Mesenchymal stem cell (in vitro differentiated cells and primary cell): ENCODE measurements at regions not wholly inside any gene's neighbourhood (a gene's known extent, or its start where the extent isn't known, plus 50 kb on each side); places are given as distances from the start of the nearest gene placed in this dataset.
"Not testable (repeated sequence)": the region's sequence is repeated elsewhere in the genome, so short reads cannot be mapped to it uniquely, and the experiment has no call there.

Source experiments
- DNase-seq: peaks from one replicate; pipeline ENCODE4 v3.0.0-alpha.2; 2013
- H2AFZ ChIP-seq: one replicate; pipeline ENCODE4 v1.6.1; 2013; ENCODE audit warnings: low read depth, mild to moderate bottlenecking, control low read depth, inconsistent platforms, low read length, moderate library complexity
- H2AK5ac ChIP-seq: 2 replicates; pipeline ENCODE4 v1.6.1; 2013; ENCODE audit warnings: low read length, moderate library complexity, mild to moderate bottlenecking, inconsistent platforms; ENCODE audit not compliant: severe bottlenecking
- H2BK120ac ChIP-seq: one replicate; pipeline ENCODE4 v1.6.1; 2013; ENCODE audit warnings: low read depth, mild to moderate bottlenecking, inconsistent platforms, low read length, moderate library complexity
- H2BK12ac ChIP-seq, 2 experiments: one replicate each; pipeline ENCODE4 v1.6.1; 2013; ENCODE audit warnings: inconsistent platforms in 2 of 2, low read length in 2 of 2, mild to moderate bottlenecking in 2 of 2, moderate library complexity in 2 of 2, control low read depth in 1 of 2
- H2BK15ac ChIP-seq: one replicate; pipeline ENCODE4 v1.6.1; 2013; ENCODE audit warnings: mild to moderate bottlenecking, low read depth, inconsistent platforms; ENCODE audit not compliant: poor library complexity, severe bottlenecking
- H2BK5ac ChIP-seq: 2 replicates; pipeline ENCODE4 v1.6.1; 2013; ENCODE audit warnings: low read depth, mild to moderate bottlenecking, low read length, control low read depth, inconsistent platforms; ENCODE audit not compliant: poor library complexity, severe bottlenecking
- H3K14ac ChIP-seq, 2 experiments: one replicate each; pipeline ENCODE4 v1.6.1; 2013; ENCODE audit warnings: inconsistent platforms in 2 of 2, low read length in 2 of 2, control low read depth in 1 of 2, mild to moderate bottlenecking in 1 of 2, moderate library complexity in 1 of 2
- H3K18ac ChIP-seq, 2 experiments: one replicate each; pipeline ENCODE4 v1.6.1; 2013; ENCODE audit warnings: inconsistent platforms in 2 of 2, low read length in 2 of 2, control low read depth in 1 of 2, low read depth in 1 of 2, mild to moderate bottlenecking in 1 of 2
- H3K23ac ChIP-seq, 2 experiments: one replicate each; pipeline ENCODE4 v1.6.1; 2013; ENCODE audit warnings: inconsistent platforms in 2 of 2, low read length in 2 of 2, mild to moderate bottlenecking in 2 of 2, moderate library complexity in 2 of 2, control low read depth in 1 of 2
- H3K27ac ChIP-seq: 2 replicates; pipeline ENCODE4 v1.5.1; 2013; ENCODE audit warnings: mild to moderate bottlenecking, moderate library complexity, low read length, control low read depth, inconsistent platforms; ENCODE audit not compliant: poor library complexity, severe bottlenecking
- H3K27me3 ChIP-seq, 2 experiments: 2 replicates each; pipeline versions ENCODE4 v1.6.1 to v1.7.0; 2013; ENCODE audit warnings: low read length in 2 of 2, mild to moderate bottlenecking in 2 of 2, moderate library complexity in 2 of 2, control low read depth in 1 of 2, inconsistent platforms in 1 of 2; ENCODE audit not compliant: control insufficient read depth in 1 of 2, insufficient read depth in 1 of 2
- H3K36me3 ChIP-seq, 2 experiments: 2 replicates each; pipeline versions ENCODE4 v1.6.1 to v1.7.0; 2013; ENCODE audit warnings: low read length in 2 of 2, control low read depth in 1 of 2, inconsistent platforms in 1 of 2, low read depth in 1 of 2, mild to moderate bottlenecking in 1 of 2; ENCODE audit not compliant: insufficient read depth in 2 of 2, control insufficient read depth in 1 of 2
- H3K4ac ChIP-seq, 2 experiments: one replicate each; pipeline ENCODE4 v1.6.1; 2013; ENCODE audit warnings: inconsistent platforms in 2 of 2, low read length in 2 of 2, mild to moderate bottlenecking in 2 of 2, moderate library complexity in 2 of 2, control low read depth in 1 of 2, low read depth in 1 of 2
- H3K4me1 ChIP-seq: 2 replicates; pipeline ENCODE4 v1.6.1; 2013; ENCODE audit warnings: low read depth, low read length, control low read depth; ENCODE audit not compliant: control insufficient read depth, insufficient read depth
- H3K4me2 ChIP-seq: 2 replicates; pipeline ENCODE4 v1.6.1; 2013; ENCODE audit warnings: low read length, mild to moderate bottlenecking, inconsistent platforms; ENCODE audit not compliant: poor library complexity, severe bottlenecking
- H3K4me3 ChIP-seq, 2 experiments: 2 replicates each; pipeline versions ENCODE4 v1.5.1 to v1.7.0; 2013; ENCODE audit warnings: low read length in 2 of 2, mild to moderate bottlenecking in 2 of 2, control low read depth in 1 of 2, low read depth in 1 of 2; ENCODE audit not compliant: insufficient read depth in 1 of 2
- H3K79me1 ChIP-seq: replicated peaks from 2 replicates; pipeline ENCODE4 v1.6.1; 2013; ENCODE audit warnings: mild to moderate bottlenecking, control low read depth, low read length, inconsistent platforms; ENCODE audit not compliant: poor library complexity, severe bottlenecking
- H3K9ac ChIP-seq: 2 replicates; pipeline ENCODE4 v1.7.0; 2013; ENCODE audit warnings: mild to moderate bottlenecking, low read length, moderate library complexity
- H3K9me3 ChIP-seq: 2 replicates; pipeline ENCODE4 v1.7.0; 2013; ENCODE audit warnings: mild to moderate bottlenecking, low read length; ENCODE audit not compliant: control insufficient read depth
- H4K8ac ChIP-seq: one replicate; pipeline ENCODE4 v1.6.1; 2013; ENCODE audit warnings: inconsistent platforms, mild to moderate bottlenecking, low read length, moderate library complexity
- H4K91ac ChIP-seq: one replicate; pipeline ENCODE4 v1.6.1; 2013; ENCODE audit warnings: mild to moderate bottlenecking, low read length, inconsistent platforms
- WGBS: methylation state at CpG from one replicate; pipeline ENCODE4 v1.1.7; 2013; ENCODE audit warnings: mixed read lengths; 5-methylcytosine and 5-hydroxymethylcytosine counted together

DNA sequence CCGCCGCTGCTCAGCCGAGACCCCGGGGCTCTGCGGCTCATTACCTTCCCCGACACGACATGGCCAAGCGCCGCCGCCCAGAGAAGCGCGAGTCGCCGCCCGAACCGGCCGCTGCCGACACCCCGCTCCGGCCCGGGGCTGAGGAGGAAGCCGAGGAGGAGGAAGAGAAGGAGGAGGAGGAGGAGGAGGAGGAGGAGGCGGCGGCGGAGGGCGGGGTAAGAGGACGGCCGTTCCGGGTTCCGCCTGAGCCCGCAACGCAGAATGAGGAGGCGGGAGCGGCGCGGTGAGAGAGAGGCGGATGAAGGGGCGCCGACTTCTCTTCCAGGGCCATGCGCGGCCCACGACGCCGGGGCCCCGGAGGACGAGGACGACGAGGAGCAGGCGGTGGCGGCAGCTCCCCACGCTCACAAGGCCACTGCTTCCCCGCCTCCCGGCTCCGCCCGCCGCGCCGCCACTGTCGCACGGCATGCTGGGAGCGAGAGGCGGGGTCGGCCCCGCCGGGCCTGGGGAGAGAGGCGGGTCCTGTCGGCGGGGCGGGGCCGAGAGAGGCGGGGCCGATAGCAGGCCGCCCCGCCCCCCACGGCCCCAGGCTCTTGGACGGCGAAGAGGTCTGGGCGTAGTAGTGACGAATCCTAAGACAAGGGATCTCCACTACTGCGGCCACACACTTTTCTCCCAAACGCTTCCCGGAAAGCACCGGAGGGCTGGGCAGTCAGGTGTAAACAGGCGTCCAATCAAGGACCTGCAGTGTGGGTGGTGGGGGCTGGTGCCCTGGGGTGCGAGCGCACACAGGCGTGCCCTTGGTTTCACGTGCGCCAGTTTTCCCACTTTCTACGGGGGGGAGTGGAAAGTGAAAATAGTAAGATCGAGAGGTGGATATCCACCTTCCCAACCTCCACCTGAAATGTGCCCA is 67.9 kb upstream of the SPN start:
- H3K4ac ChIP-seq: peak overlapping the region in 1 of 2 experiments; percentile 75
- H2AK5ac ChIP-seq, H3K79me1 ChIP-seq, H3K36me3 ChIP-seq, H3K27me3 ChIP-seq, H2BK15ac ChIP-seq, H3K9me3 ChIP-seq, H3K4me1 ChIP-seq, H3K23ac ChIP-seq: not testable (repeated sequence)
- H4K8ac ChIP-seq: peak overlapping the region; percentile 91
- peak overlapping the region; percentile 97 to 99 for H3K18ac ChIP-seq
- H2BK120ac ChIP-seq: peak overlapping the region; percentile 85
- peak overlapping the region; percentile 69 for H3K27ac ChIP-seq
- H4K91ac ChIP-seq: peak overlapping the region; percentile 97
- H3K14ac ChIP-seq: peak overlapping the region in 1 of 2 experiments; percentile 97
- H2BK12ac ChIP-seq: peak overlapping the region; percentile 83 to 89
- H2AFZ ChIP-seq: peak overlapping the region; percentile 88
- H3K4me3 ChIP-seq: peak overlapping the region; percentile 78 to 90
- H3K9ac ChIP-seq: peak overlapping the region; percentile 83
- under 1% methylated on average over 49 of the region's 91 CpGs for WGBS
- peak overlapping the region; percentile 72 for H3K4me2 ChIP-seq
- peak; percentile 94 for DNase-seq
- H2BK5ac ChIP-seq: peak overlapping the region; percentile 94

DNA sequence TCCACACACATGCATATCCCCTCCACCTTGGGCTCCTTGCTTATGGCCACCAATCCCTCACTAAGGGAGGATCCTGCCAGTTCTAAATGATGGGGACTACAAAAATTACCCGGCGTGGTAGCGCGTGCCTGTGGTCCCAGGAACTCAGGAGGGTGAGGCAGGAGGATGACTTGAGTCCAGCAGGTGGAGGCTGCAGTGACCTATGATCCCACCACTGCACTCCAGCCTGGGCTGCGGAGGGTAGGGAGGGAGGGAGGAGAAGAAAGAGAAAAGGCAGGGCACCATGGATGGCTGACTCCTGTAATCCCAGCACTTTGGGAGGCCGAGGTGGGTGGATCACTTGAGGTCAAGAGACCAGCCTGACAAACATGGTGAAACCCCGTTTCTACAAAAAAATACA is 66.0 kb upstream of the SPN start:
- H2BK15ac ChIP-seq, H3K14ac ChIP-seq, H3K79me1 ChIP-seq, H2BK120ac ChIP-seq, H3K9ac ChIP-seq, H3K27me3 ChIP-seq, H3K36me3 ChIP-seq, H4K91ac ChIP-seq, H3K9me3 ChIP-seq, H2AK5ac ChIP-seq, H2BK5ac ChIP-seq, H3K18ac ChIP-seq, H2BK12ac ChIP-seq, DNase-seq, H3K27ac ChIP-seq, H3K4me2 ChIP-seq, H4K8ac ChIP-seq, H2AFZ ChIP-seq, H3K4me3 ChIP-seq, H3K4ac ChIP-seq, H3K23ac ChIP-seq: not testable (repeated sequence)
- peaks cover 19% of the 10 kb centered on the region for H3K4me1 ChIP-seq
- 95% methylated on average over 7 of the region's 7 CpGs for WGBS

DNA sequence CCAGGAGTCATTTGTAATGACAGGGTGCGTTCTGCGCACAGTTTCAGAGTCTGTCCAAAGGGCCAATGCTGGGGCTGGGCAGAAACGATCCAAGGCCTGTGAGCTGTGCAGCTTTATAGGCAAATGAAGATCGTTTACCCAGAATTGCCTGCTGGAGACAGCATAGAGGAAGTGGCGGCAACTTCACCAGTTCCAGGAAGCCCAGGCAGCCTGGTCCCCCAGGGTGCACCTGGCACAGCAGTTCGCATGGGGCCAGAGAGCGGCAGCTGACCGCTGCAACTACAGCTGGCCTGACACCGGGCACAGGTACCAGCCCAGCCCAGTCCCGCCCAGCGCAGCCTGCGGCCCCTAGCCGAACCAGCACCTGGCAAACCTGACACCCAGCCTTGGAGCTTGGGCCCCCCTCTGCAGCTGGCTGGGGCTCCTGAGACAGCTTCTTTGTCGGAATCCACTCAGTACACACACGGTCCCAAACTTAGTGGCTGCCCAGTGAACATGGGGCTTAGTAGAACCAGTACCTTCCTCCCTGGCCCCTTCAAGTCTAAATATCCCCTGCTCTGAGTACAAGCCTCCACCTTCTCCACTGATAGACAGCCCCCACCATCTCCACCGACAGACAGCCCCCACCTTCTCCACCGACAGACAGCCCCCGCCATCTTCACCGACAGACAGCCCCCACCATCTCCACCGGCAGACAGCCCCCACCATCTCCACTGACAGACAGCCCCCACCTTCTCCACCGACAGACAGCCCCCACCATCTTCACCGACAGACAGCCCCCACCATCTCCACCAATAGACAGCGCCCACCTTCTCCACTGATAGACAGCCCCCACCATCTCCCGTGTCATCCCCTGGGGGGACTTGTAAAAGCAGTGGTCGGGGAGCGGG is 62.7 kb upstream of the SPN start:
- H3K4me2 ChIP-seq, H3K23ac ChIP-seq, H3K14ac ChIP-seq, DNase-seq, H2BK15ac ChIP-seq, H2AFZ ChIP-seq, H3K18ac ChIP-seq, H2BK5ac ChIP-seq, H3K27me3 ChIP-seq, H3K9ac ChIP-seq, H2AK5ac ChIP-seq, H3K27ac ChIP-seq, H3K4me3 ChIP-seq, H3K36me3 ChIP-seq, H4K8ac ChIP-seq, H2BK120ac ChIP-seq, H3K9me3 ChIP-seq, H3K4ac ChIP-seq, H4K91ac ChIP-seq, H3K79me1 ChIP-seq, H2BK12ac ChIP-seq: not testable (repeated sequence)
- 87% methylated on average over 26 of the region's 26 CpGs for WGBS
- H3K4me1 ChIP-seq: peaks cover 35% of the 10 kb centered on the region

DNA sequence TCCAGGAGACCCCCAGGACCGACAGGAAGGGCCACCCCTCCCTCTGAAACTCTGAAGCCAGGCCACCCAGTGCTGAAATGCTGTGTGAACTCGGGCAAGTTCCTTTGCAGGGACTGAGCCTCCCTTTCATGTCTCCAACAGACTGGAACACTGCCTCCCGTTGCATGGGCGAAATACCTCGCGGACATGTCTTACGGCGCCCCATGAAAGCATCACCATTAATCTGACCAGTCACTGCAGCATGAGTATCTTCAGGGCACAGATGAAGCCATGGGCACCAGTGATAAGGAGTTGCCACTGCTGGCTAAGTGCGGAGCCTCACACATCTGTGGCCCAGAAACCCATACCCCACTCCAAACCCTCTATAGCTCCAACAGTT is 60.8 kb upstream of the SPN start:
- not testable (repeated sequence) for H2AFZ ChIP-seq, H3K79me1 ChIP-seq, DNase-seq, H3K9me3 ChIP-seq, H4K8ac ChIP-seq, H2BK15ac ChIP-seq, H3K18ac ChIP-seq, H3K4me3 ChIP-seq, H3K14ac ChIP-seq, H3K27ac ChIP-seq, H4K91ac ChIP-seq, H3K4ac ChIP-seq, H3K23ac ChIP-seq, H2AK5ac ChIP-seq, H2BK12ac ChIP-seq, H3K27me3 ChIP-seq, H3K9ac ChIP-seq, H2BK5ac ChIP-seq, H2BK120ac ChIP-seq, H3K4me2 ChIP-seq
- Histone ChIP-seq H3K4me1 (peaks cover 39% of the 10 kb centered on the region), H3K36me3 (peaks cover 0 to 11% of the 10 kb centered on the region in 2 experiments)
- 94% methylated on average over 9 of the region's 9 CpGs for WGBS
